HEK293 (cell line): ENCODE measurements at regions not wholly inside any gene's neighbourhood (a gene's known extent, or its start where the extent isn't known, plus 50 kb on each side); places are given as distances from the start of the nearest gene placed in this dataset.

Experiments
- CTCF ChIP-seq: fragments of 450-650 bp; formaldehyde crosslinking; IDR thresholded peaks from 2 replicates; pipeline ENCODE4 v1.5.1; 2016; ENCODE audit warnings: missing biosample characterization, missing genetic modification characterization
- KLF16 ChIP-seq: fragments of 450-650 bp; formaldehyde crosslinking; IDR thresholded peaks from 2 replicates; pipeline ENCODE4 v1.5.1; 2017; ENCODE audit warnings: missing biosample characterization, missing genetic modification characterization
- ZNF548 ChIP-seq: fragments of 450-650 bp; formaldehyde crosslinking; IDR thresholded peaks from 2 replicates; pipeline ENCODE4 v1.5.1; 2016; ENCODE audit warnings: missing biosample characterization, missing genetic modification characterization
- ZNF785 ChIP-seq: fragments of 450-650 bp; formaldehyde crosslinking; IDR thresholded peaks from 2 replicates; pipeline ENCODE4 v1.5.1; 2016; ENCODE audit warnings: missing biosample characterization, missing genetic modification characterization

- TF ChIP-seq CTCF (tag by site-specific recombination), result no peak
- no peak for TF ChIP-seq KLF16 (tag by site-specific recombination)
- no peak for TF ChIP-seq ZNF548 (tag by site-specific recombination)
- TF ChIP-seq ZNF785 (tag by site-specific recombination), result no peak
Observed at GRCh38 chr12:3364661-3365462, 126.1 kb upstream of the PRMT8 start.
